DOHH2 (cell line): ENCODE measurements at regions not wholly inside any gene's neighbourhood (a gene's known extent, or its start where the extent isn't known, plus 50 kb on each side); places are given as distances from the start of the nearest gene placed in this dataset.
"Not testable (repeated sequence)": the region's sequence is repeated elsewhere in the genome, so short reads cannot be mapped to it uniquely, and the experiment has no call there.

Experiments used
- CTCF ChIP-seq: fragments of 200-600 bp; sonication (generic); IDR thresholded peaks from one replicate; pipeline ENCODE4 v1.5.1; 2014; ENCODE audit warnings: antibody characterized with exemption, mild to moderate bottlenecking, low read depth, low read length; ENCODE audit not compliant: poor library complexity, severe bottlenecking
- EZH2phosphoT487 ChIP-seq: fragments of 200-600 bp; sonication (generic); IDR thresholded peaks from 2 replicates; pipeline ENCODE4 v1.6.1; 2017; ENCODE audit warnings: borderline replicate concordance, mild to moderate bottlenecking, antibody characterized with exemption, low read length, moderate library complexity, mixed read lengths

- not testable (repeated sequence) for TF ChIP-seq CTCF, EZH2phosphoT487
These were observed 101.0 kb upstream of the NBPF9 start for GRCh38 chr1:149204396-149204795.
